HG02623 (cell line): ENCODE measurements at regions not wholly inside any gene's neighbourhood (a gene's known extent, or its start where the extent isn't known, plus 50 kb on each side); places are given as distances from the start of the nearest gene placed in this dataset.

Experiments used
- ATAC-seq: cut with Tn5 transposase; IDR thresholded peaks from one replicate; pipeline ENCODE4 v1.9.1; 2021; ENCODE audit warnings: moderate library complexity; ENCODE audit not compliant: unreplicated experiment

DNA sequence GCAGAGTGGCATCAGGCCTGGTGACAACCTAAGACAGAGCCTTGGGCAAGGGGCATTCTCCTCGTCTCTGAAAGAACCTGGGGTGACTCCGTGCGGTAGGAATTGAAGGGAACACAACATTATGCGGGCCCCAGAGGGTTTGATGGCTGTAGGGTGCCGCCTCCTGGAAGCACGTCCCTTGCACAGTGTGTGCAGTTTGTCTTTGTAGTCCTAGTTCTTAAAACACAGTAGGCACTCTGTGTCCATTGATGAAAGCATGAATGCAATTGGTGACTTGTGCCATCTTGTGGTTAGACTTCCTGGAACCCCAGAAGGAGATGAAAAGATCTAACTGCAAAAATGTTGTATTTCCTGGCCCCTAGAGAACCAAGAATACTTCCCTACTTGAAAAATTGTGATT lies 279.8 kb downstream of the UTP18 start:
- ATAC-seq: no peak

DNA sequence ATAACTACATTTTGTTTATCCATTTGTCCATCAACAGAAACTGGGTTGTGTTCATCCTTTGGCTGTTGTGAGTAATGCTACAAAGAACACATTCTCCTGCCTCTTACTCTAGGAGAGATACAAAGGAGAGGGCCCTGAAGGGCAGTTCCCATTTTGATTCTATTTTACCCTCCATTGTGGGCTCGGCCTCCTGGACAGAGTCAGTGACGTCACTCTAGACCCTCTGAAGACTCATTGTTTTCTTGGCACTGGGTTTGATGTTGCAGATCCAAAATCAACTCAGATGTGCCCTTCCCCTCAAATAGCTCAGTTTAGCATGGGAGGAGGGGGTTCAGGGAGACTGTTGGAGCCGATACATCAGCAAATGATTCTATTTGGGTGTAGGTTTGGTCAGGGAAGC lies 280.9 kb downstream of the UTP18 start:
- ATAC-seq: no peak

DNA sequence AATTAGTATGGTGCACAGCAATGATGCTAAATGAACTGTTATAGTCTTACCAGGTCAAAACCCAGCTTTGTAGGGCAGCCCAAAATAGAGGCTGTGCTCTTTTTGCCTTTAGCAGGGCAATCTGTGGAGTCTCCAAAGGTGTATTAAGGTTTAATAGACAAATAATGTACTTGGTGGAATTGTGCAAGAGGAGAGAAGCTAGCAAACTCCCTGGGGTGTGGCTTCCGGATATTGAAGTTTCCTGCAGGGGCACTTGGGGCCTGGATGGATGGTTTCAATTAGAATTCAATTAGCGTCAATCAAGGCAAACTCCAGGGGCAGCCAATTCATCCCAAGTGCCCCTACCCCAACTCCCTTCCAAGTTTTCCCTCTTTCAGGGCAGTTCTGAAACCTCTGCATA lies 285.8 kb downstream of the UTP18 start:
- ATAC-seq: no peak

DNA sequence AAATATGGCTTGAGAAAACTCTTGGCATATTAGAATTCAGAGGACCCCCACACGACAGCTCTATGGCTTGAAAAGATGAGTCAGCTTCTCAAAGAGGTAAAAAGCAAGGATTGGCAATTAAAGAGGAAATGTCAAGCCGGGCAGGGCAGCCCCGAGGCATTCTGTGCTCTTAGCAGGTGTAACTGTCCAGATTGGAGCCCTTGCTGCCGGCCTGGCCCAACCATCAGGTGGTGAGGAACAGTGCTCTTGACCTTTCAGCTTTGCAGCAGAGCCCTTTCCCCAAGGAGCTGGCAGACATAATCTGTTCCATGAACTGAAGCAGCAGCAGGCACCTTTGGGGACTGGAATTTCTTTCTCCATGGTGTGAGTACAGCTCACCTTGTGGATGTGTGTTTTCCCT lies 287.8 kb downstream of the UTP18 start:
- no peak for ATAC-seq

DNA sequence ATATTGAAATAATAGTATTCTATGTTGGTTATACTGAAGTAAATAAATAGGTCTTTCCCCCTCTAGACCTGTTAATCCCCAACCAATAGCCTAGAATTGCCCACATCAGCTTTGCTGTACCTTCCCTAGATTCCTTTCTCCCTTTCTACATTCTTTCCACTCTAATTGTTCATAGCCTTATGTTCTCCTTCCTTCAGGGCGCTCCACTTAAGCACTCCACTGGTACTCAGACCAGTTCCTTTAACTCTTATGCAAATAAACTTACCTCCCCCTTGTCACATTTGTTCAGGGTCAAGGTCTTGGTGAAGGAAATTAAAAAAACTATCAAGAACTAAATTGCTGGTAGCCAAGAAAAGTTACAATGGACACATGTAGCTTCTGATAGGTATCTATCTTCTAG lies 294.8 kb downstream of the UTP18 start:
- no peak for ATAC-seq

DNA sequence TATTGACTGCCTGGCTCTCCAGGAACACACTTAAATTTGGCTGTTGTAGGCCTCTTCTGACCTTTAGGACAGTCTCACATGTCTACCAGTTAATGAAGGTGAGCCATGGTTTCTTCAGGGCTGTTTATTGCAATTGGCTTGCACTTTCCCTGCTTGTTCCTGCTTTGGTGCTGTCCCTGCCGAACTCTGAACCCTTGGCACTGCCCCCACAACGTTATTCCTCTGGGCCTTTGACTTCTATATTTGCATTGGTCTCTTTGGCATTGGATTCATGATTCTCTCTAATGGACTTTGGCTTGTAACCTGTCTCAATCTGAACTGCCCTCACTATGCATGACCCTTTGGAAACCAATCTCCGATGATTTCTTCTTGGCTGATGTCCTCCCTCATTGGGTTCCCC lies 299.4 kb downstream of the UTP18 start:
- ATAC-seq: no peak

DNA sequence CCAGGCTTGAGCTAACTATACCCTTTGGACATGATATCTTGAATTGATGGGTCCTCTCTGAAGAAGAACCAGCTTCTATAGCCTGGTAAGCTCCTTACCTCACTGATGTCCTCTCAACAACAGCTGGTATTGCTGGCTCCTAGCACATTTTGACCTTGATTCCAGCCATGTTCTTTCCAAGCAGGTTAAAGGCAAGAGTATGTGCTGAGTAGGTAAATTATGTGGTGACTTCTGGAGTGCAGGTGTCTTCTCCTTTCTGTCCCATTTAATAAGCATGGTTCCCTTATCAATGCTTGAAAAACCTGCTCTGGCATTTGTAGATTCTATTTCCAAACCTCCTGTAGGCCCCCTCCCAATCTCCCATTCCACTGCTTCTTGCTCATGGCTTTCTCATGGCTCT lies 300.1 kb downstream of the UTP18 start:
- ATAC-seq: no peak

DNA sequence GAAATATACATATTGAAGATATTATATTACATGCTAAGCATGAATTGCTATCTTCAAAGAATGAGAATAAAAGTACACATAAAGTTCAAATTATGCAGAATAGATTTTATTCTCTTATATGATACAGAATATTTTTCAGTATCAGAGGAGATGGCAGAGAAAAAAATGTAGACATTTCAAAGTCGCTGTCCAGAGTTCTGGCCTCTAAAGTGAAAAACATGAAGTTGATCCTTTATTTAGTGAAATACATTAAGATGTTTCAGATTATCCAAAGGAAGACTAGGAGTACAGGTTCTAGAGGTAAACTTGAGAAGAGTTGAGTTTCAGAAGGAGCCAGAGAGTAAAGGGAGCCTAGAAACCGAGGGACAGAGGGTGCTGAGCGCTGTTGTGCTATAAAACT lies 303.6 kb downstream of the UTP18 start:
- ATAC-seq: no peak

DNA sequence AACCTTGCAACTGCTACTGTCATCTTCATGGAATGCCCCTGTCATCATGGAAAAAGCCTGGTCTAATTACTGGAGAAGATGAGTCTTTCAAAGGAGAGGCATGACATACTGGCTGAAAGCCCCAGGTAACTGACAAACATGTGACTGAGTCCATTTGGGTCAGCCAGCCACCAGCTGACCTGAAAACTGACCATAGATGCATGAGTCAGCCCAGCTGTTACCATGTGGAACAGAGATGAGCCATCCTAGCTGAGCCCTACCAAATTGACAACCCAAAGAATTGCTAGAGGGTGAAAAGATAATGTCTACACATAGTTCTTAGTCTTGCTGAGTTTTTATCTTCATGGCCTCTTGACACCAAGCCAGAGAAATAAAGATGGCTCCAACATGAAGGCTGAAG lies 311.8 kb downstream of the UTP18 start:
- no peak for ATAC-seq
